ENCODE measurements at regions not wholly inside any gene's neighbourhood (a gene's known extent, or its start where the extent isn't known, plus 50 kb on each side); places are given as distances from the start of the nearest gene placed in this dataset.
A peak's percentile ranks its signal among the peaks of the same experiment; 100 is the strongest.

- Mint-ChIP-seq H3K9me3 (peaks cover 4% of the 10 kb centered on the region), H3K36me3 (ENCODE audit: low read depth) (no peaks in the 10 kb centered on the region), H3K27me3 (peaks cover 3% of the 10 kb centered on the region), H3K4me1 (no peaks in the 10 kb centered on the region), H3K4me3 (no peak overlapping the region), H3K27ac (no peak overlapping the region)
- no peak for ATAC-seq
- no peak for DNase-seq
Measured at GRCh38 chr2:226520723-226521122, 278.9 kb downstream of the IRS1 start.

- ATAC-seq (no peak), DNase-seq (no peak)
- no peak overlapping the region for H3K27ac Mint-ChIP-seq
- no peak overlapping the region for H3K4me3 Mint-ChIP-seq
- H3K4me1 Mint-ChIP-seq, result no peaks in the 10 kb centered on the region
- no peaks in the 10 kb centered on the region for H3K9me3 Mint-ChIP-seq
- H3K27me3 Mint-ChIP-seq, result peaks cover 4% of the 10 kb centered on the region
- no peaks in the 10 kb centered on the region for H3K36me3 Mint-ChIP-seq (ENCODE audit: low read depth)
Measured at GRCh38 chr2:226515344-226516055, 284.1 kb downstream of the IRS1 start.

GRCh38 chr2:226514895-226515294 lies 284.7 kb downstream of the IRS1 start:
- DNase-seq (no peak), ATAC-seq (no peak)
- no peaks in the 10 kb centered on the region for H3K4me1 Mint-ChIP-seq
- no peaks in the 10 kb centered on the region for H3K36me3 Mint-ChIP-seq (ENCODE audit: low read depth)
- H3K27ac Mint-ChIP-seq, result no peak overlapping the region
- no peak overlapping the region for H3K4me3 Mint-ChIP-seq
- H3K27me3 Mint-ChIP-seq, result peaks cover 4% of the 10 kb centered on the region
- no peaks in the 10 kb centered on the region for H3K9me3 Mint-ChIP-seq

GRCh38 chr2:226511311-226511710 lies 288.3 kb downstream of the IRS1 start:
- ATAC-seq, result no peak
- H3K4me1 Mint-ChIP-seq, result no peaks in the 10 kb centered on the region
- H3K9me3 Mint-ChIP-seq, result no peaks in the 10 kb centered on the region
- peaks cover 5% of the 10 kb centered on the region for H3K27me3 Mint-ChIP-seq
- no peaks in the 10 kb centered on the region for H3K36me3 Mint-ChIP-seq (ENCODE audit: low read depth)
- H3K4me3 Mint-ChIP-seq, result no peak overlapping the region
- DNase-seq, result no peak
- H3K27ac Mint-ChIP-seq, result no peak overlapping the region

- Mint-ChIP-seq H3K4me1 (no peaks in the 10 kb centered on the region), H3K9me3 (no peaks in the 10 kb centered on the region), H3K36me3 (ENCODE audit: low read depth) (no peaks in the 10 kb centered on the region), H3K4me3 (no peak overlapping the region), H3K27ac (no peak overlapping the region), H3K27me3 (peaks cover 5% of the 10 kb centered on the region)
- ATAC-seq (no peak), DNase-seq (no peak)
Measured at GRCh38 chr2:226508683-226509082, 290.9 kb downstream of the IRS1 start.

GRCh38 chr2:226508005-226508404 lies 291.6 kb downstream of the IRS1 start:
- Mint-ChIP-seq H3K4me3 (no peak overlapping the region), H3K9me3 (no peaks in the 10 kb centered on the region), H3K27ac (no peak overlapping the region), H3K27me3 (peaks cover 5% of the 10 kb centered on the region), H3K4me1 (no peaks in the 10 kb centered on the region), H3K36me3 (ENCODE audit: low read depth) (no peaks in the 10 kb centered on the region)
- DNase-seq, result no peak
- no peak for ATAC-seq

- no peak for ATAC-seq
- no peaks in the 10 kb centered on the region for H3K4me1 Mint-ChIP-seq
- H3K27me3 Mint-ChIP-seq, result peaks cover 3% of the 10 kb centered on the region
- no peak overlapping the region for H3K27ac Mint-ChIP-seq
- DNase-seq, result no peak
- no peaks in the 10 kb centered on the region for H3K36me3 Mint-ChIP-seq (ENCODE audit: low read depth)
- H3K4me3 Mint-ChIP-seq, result no peak overlapping the region
- peaks cover 3% of the 10 kb centered on the region for H3K9me3 Mint-ChIP-seq
Measured at GRCh38 chr2:226497146-226497909, 302.3 kb downstream of the IRS1 start.

- H3K9me3 Mint-ChIP-seq, result peaks cover 3% of the 10 kb centered on the region
- ATAC-seq, result no peak
Measured at GRCh38 chr2:226496273-226496550, 303.4 kb downstream of the IRS1 start.

GRCh38 chr2:226495466-226496272 lies 304.0 kb downstream of the IRS1 start:
- no peak overlapping the region for H3K4me3 Mint-ChIP-seq

More at GRCh38 chr2:226496273-226496550, 303.4 kb downstream of the IRS1 start:
- no peaks in the 10 kb centered on the region for H3K36me3 Mint-ChIP-seq (ENCODE audit: low read depth)
- no peak overlapping the region for H3K4me3 Mint-ChIP-seq
- H3K27ac Mint-ChIP-seq, result no peak overlapping the region
- no peak for DNase-seq
- peaks cover 3% of the 10 kb centered on the region for H3K27me3 Mint-ChIP-seq
- H3K4me1 Mint-ChIP-seq, result no peaks in the 10 kb centered on the region

GRCh38 chr2:226491112-226491511 lies 308.5 kb downstream of the IRS1 start:
- no peak overlapping the region for H3K27ac Mint-ChIP-seq
- DNase-seq (no peak), ATAC-seq (no peak)
- no peak overlapping the region for H3K4me3 Mint-ChIP-seq
- peaks cover 7% of the 10 kb centered on the region for H3K27me3 Mint-ChIP-seq
- peaks cover 4% of the 10 kb centered on the region for H3K9me3 Mint-ChIP-seq
- H3K36me3 Mint-ChIP-seq (ENCODE audit: low read depth), result no peaks in the 10 kb centered on the region
- peaks cover 24% of the 10 kb centered on the region for H3K4me1 Mint-ChIP-seq

More at GRCh38 chr2:226495466-226496272, 304.0 kb downstream of the IRS1 start:
- H3K36me3 Mint-ChIP-seq (ENCODE audit: low read depth), result no peaks in the 10 kb centered on the region
- no peak for ATAC-seq
- H3K27ac Mint-ChIP-seq, result no peak overlapping the region
- DNase-seq, result no peak
- peaks cover 3% of the 10 kb centered on the region for H3K27me3 Mint-ChIP-seq
- peaks cover under 1% of the 10 kb centered on the region for H3K9me3 Mint-ChIP-seq
- peaks cover under 1% of the 10 kb centered on the region for H3K4me1 Mint-ChIP-seq

GRCh38 chr2:226489775-226490541 lies 309.7 kb downstream of the IRS1 start:
- H3K9me3 Mint-ChIP-seq, result peaks cover 4% of the 10 kb centered on the region
- DNase-seq, result no peak

GRCh38 chr2:226488034-226488433 lies 311.6 kb downstream of the IRS1 start:
- H3K27me3 Mint-ChIP-seq, result peaks cover 17% of the 10 kb centered on the region
- DNase-seq (no peak), ATAC-seq (peak; percentile 46)
- peaks cover 26% of the 10 kb centered on the region for H3K4me1 Mint-ChIP-seq
- H3K27ac Mint-ChIP-seq, result no peak overlapping the region
- peaks cover 4% of the 10 kb centered on the region for H3K9me3 Mint-ChIP-seq
- no peak overlapping the region for H3K4me3 Mint-ChIP-seq
- no peaks in the 10 kb centered on the region for H3K36me3 Mint-ChIP-seq (ENCODE audit: low read depth)

More at GRCh38 chr2:226489775-226490541, 309.7 kb downstream of the IRS1 start:
- H3K4me1 Mint-ChIP-seq, result peaks cover 24% of the 10 kb centered on the region
- ATAC-seq, result peak; percentile 65
- H3K27me3 Mint-ChIP-seq, result peaks cover 7% of the 10 kb centered on the region
- no peak overlapping the region for H3K27ac Mint-ChIP-seq
- H3K36me3 Mint-ChIP-seq (ENCODE audit: low read depth), result no peaks in the 10 kb centered on the region
- no peak overlapping the region for H3K4me3 Mint-ChIP-seq

- no peak overlapping the region for H3K27ac Mint-ChIP-seq
- H3K27me3 Mint-ChIP-seq, result peaks cover 17% of the 10 kb centered on the region
- peaks cover 26% of the 10 kb centered on the region for H3K4me1 Mint-ChIP-seq
- H3K36me3 Mint-ChIP-seq (ENCODE audit: low read depth), result no peaks in the 10 kb centered on the region
- DNase-seq (no peak), ATAC-seq (no peak)
- H3K4me3 Mint-ChIP-seq, result no peak overlapping the region
- H3K9me3 Mint-ChIP-seq, result peaks cover 4% of the 10 kb centered on the region
Measured at GRCh38 chr2:226487573-226487972, 312.0 kb downstream of the IRS1 start.

All from activated naive CD8-positive, alpha-beta T cell treated with anti-CD3 and anti-CD28 coated beads, Interleukin-2, amount 50 U/mL, for 24 hours (primary cell).